ENCODE measurements at regions not wholly inside any gene's neighbourhood (a gene's known extent, or its start where the extent isn't known, plus 50 kb on each side); places are given as distances from the start of the nearest gene placed in this dataset.

DNA sequence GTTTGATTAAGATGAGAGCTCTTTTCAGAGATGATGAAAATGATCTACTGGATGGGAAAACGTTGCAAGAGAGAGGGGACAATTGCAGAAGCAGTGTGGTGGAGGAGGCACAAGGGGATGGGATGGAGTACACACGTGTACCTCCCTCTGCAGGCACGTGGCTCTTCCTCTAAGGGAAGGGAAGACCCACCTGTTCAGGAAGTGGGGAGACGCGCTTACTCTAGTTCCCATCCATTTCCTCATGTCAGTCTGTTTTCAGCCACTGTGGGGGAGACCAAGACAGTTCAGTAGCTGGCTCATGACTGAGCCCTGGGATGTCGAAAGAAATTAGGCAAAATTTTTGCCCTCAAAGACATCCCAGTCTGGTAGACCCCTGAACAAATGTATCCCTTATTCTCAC lies 619.2 kb upstream of the CLINT1 start:
- TF ChIP-seq CTCF (IDR thresholded peaks at IDR 0.05 in 4 of 5, conservative IDR thresholded peaks at IDR 0.05 in 1 of 5) = no peak
- TF ChIP-seq POLR2A (IDR thresholded peaks at IDR 0.05) = no peak

Data from gastrocnemius medialis (tissue), 4 donors.